Spinal cord (tissue), 9 donors: ENCODE measurements at regions not wholly inside any gene's neighbourhood (a gene's known extent, or its start where the extent isn't known, plus 50 kb on each side); places are given as distances from the start of the nearest gene placed in this dataset.
A peak's percentile ranks its signal among the peaks of the same experiment; 100 is the strongest.

ENCODE experiments used
- DNase-seq, 6 donors: peaks; one replicate each; pipeline versions ENCODE4 v3.0.0 to v3.0.0-alpha.2; 2013 to 2015; ENCODE audit warnings: low spot score in 6 of 6, low read depth in 4 of 6
- H3K27ac ChIP-seq: one replicate; pipeline ENCODE4 v1.5.1; 2013; ENCODE audit warnings: low read depth, low read length, control low read depth
- H3K27me3 ChIP-seq: one replicate; pipeline ENCODE4 v1.6.1; 2013; ENCODE audit warnings: low read length; ENCODE audit not compliant: control insufficient read depth, insufficient read depth
- H3K36me3 ChIP-seq: one replicate; pipeline ENCODE4 v1.6.1; 2013; ENCODE audit warnings: low read length; ENCODE audit not compliant: control insufficient read depth, insufficient read depth
- H3K4me1 ChIP-seq: one replicate; pipeline ENCODE4 v1.6.1; 2013; ENCODE audit warnings: low read length; ENCODE audit not compliant: control insufficient read depth, insufficient read depth
- H3K4me3 ChIP-seq: one replicate; pipeline ENCODE4 v1.5.1; 2013; ENCODE audit warnings: low read depth, low read length, control low read depth
- H3K9me3 ChIP-seq: one replicate; pipeline ENCODE4 v1.6.1; 2013; ENCODE audit warnings: low read length; ENCODE audit not compliant: control insufficient read depth, insufficient read depth
- WGBS: methylation state at CpG from one replicate; pipeline ENCODE4 v1.1.5; 2013; ENCODE audit warnings: missing lambda C conversion rate; ENCODE audit not compliant: insufficient coverage; 5-methylcytosine and 5-hydroxymethylcytosine counted together
- donor health status: healthy.

GRCh38 chr1:30639881-30640452 is 83.4 kb downstream of the MATN1 start:
- peaks cover 4% of the 10 kb centered on the region for H3K4me1 ChIP-seq
- no peak for DNase-seq
- H3K9me3 ChIP-seq = no peaks in the 10 kb centered on the region
- no peaks in the 10 kb centered on the region for H3K36me3 ChIP-seq
- H3K27me3 ChIP-seq = peaks cover 2% of the 10 kb centered on the region
- H3K27ac ChIP-seq = no peak overlapping the region
- no peak overlapping the region for H3K4me3 ChIP-seq
- WGBS = 59% methylated on average over 9 of the region's 13 CpGs

GRCh38 chr1:30638811-30639210 is 84.6 kb downstream of the MATN1 start:
- Histone ChIP-seq H3K27ac (no peak overlapping the region), H3K36me3 (no peaks in the 10 kb centered on the region), H3K4me1 (peaks cover 4% of the 10 kb centered on the region), H3K9me3 (no peaks in the 10 kb centered on the region), H3K27me3 (no peaks in the 10 kb centered on the region), H3K4me3 (no peak overlapping the region)
- DNase-seq = no peak
- WGBS = 82% methylated on average over 5 of the region's 5 CpGs

GRCh38 chr1:30638086-30638485 is 85.3 kb downstream of the MATN1 start:
- H3K27ac ChIP-seq = no peak overlapping the region
- no peak for DNase-seq
- no peaks in the 10 kb centered on the region for H3K9me3 ChIP-seq
- peaks cover 4% of the 10 kb centered on the region for H3K4me1 ChIP-seq
- H3K36me3 ChIP-seq = no peaks in the 10 kb centered on the region
- WGBS = 100% methylated on average over 1 of the region's 4 CpGs
- H3K27me3 ChIP-seq = no peaks in the 10 kb centered on the region
- H3K4me3 ChIP-seq = no peak overlapping the region

GRCh38 chr1:30637183-30637980 is 86.0 kb downstream of the MATN1 start:
- WGBS = 47% methylated on average over 9 of the region's 12 CpGs
- H3K27ac ChIP-seq = no peak overlapping the region
- H3K4me1 ChIP-seq = peaks cover 4% of the 10 kb centered on the region
- no peaks in the 10 kb centered on the region for H3K9me3 ChIP-seq
- DNase-seq = peak in 1 of 6 donors; percentile 80
- H3K4me3 ChIP-seq = no peak overlapping the region
- H3K36me3 ChIP-seq = no peaks in the 10 kb centered on the region
- H3K27me3 ChIP-seq = no peaks in the 10 kb centered on the region

- DNase-seq = no peak
- no peaks in the 10 kb centered on the region for H3K36me3 ChIP-seq
- H3K4me3 ChIP-seq = no peak overlapping the region
- H3K9me3 ChIP-seq = no peaks in the 10 kb centered on the region
- WGBS = 73% methylated on average over 1 of the region's 5 CpGs
- H3K4me1 ChIP-seq = peaks cover 4% of the 10 kb centered on the region
- no peaks in the 10 kb centered on the region for H3K27me3 ChIP-seq
- H3K27ac ChIP-seq = no peak overlapping the region
Measured at GRCh38 chr1:30636621-30637020, 86.8 kb downstream of the MATN1 start.

- peaks cover 2% of the 10 kb centered on the region for H3K4me1 ChIP-seq
- H3K27me3 ChIP-seq = no peaks in the 10 kb centered on the region
- WGBS = 67% methylated on average over 6 of the region's 8 CpGs
- H3K4me3 ChIP-seq = no peak overlapping the region
- peak in 1 of 6 donors; percentile 45 for DNase-seq
- H3K9me3 ChIP-seq = no peaks in the 10 kb centered on the region
- no peak overlapping the region for H3K27ac ChIP-seq
- no peaks in the 10 kb centered on the region for H3K36me3 ChIP-seq
Measured at GRCh38 chr1:30635391-30635975, 87.9 kb downstream of the MATN1 start.

- 93% methylated on average over 5 of the region's 5 CpGs for WGBS
- Histone ChIP-seq H3K27me3 (no peaks in the 10 kb centered on the region), H3K36me3 (no peaks in the 10 kb centered on the region), H3K4me1 (no peaks in the 10 kb centered on the region), H3K27ac (no peak overlapping the region), H3K9me3 (no peaks in the 10 kb centered on the region), H3K4me3 (no peak overlapping the region)
- no peak for DNase-seq
Measured at GRCh38 chr1:30634507-30634906, 88.9 kb downstream of the MATN1 start.

- 100% methylated on average over 1 of the region's 4 CpGs for WGBS
- no peaks in the 10 kb centered on the region for H3K27me3 ChIP-seq
- H3K9me3 ChIP-seq = no peaks in the 10 kb centered on the region
- H3K27ac ChIP-seq = no peak overlapping the region
- no peaks in the 10 kb centered on the region for H3K36me3 ChIP-seq
- no peak overlapping the region for H3K4me3 ChIP-seq
- no peaks in the 10 kb centered on the region for H3K4me1 ChIP-seq
- no peak for DNase-seq
Measured at GRCh38 chr1:30633294-30633693, 90.1 kb downstream of the MATN1 start.

- no peaks in the 10 kb centered on the region for H3K36me3 ChIP-seq
- no peak overlapping the region for H3K27ac ChIP-seq
- no peak for DNase-seq
- H3K27me3 ChIP-seq = no peaks in the 10 kb centered on the region
- H3K4me1 ChIP-seq = no peaks in the 10 kb centered on the region
- WGBS = 91% methylated on average over 6 of the region's 7 CpGs
- H3K9me3 ChIP-seq = no peaks in the 10 kb centered on the region
- H3K4me3 ChIP-seq = no peak overlapping the region
Measured at GRCh38 chr1:30632481-30632880, 90.9 kb downstream of the MATN1 start.

GRCh38 chr1:30631700-30632099 is 91.7 kb downstream of the MATN1 start:
- no peak for DNase-seq
- no CpG with 5 or more reads among the region's 2 CpGs for WGBS
- Histone ChIP-seq H3K27ac (no peak overlapping the region), H3K27me3 (no peaks in the 10 kb centered on the region), H3K4me1 (no peaks in the 10 kb centered on the region), H3K36me3 (no peaks in the 10 kb centered on the region), H3K4me3 (no peak overlapping the region), H3K9me3 (no peaks in the 10 kb centered on the region)
